HG03439 (cell line): ENCODE measurements at regions not wholly inside any gene's neighbourhood (a gene's known extent, or its start where the extent isn't known, plus 50 kb on each side); places are given as distances from the start of the nearest gene placed in this dataset.

Source experiments
- ATAC-seq: cut with Tn5 transposase; IDR thresholded peaks from one replicate; pipeline ENCODE4 v1.9.1; 2021; ENCODE audit warnings: mild to moderate bottlenecking, moderate library complexity; ENCODE audit not compliant: unreplicated experiment

DNA sequence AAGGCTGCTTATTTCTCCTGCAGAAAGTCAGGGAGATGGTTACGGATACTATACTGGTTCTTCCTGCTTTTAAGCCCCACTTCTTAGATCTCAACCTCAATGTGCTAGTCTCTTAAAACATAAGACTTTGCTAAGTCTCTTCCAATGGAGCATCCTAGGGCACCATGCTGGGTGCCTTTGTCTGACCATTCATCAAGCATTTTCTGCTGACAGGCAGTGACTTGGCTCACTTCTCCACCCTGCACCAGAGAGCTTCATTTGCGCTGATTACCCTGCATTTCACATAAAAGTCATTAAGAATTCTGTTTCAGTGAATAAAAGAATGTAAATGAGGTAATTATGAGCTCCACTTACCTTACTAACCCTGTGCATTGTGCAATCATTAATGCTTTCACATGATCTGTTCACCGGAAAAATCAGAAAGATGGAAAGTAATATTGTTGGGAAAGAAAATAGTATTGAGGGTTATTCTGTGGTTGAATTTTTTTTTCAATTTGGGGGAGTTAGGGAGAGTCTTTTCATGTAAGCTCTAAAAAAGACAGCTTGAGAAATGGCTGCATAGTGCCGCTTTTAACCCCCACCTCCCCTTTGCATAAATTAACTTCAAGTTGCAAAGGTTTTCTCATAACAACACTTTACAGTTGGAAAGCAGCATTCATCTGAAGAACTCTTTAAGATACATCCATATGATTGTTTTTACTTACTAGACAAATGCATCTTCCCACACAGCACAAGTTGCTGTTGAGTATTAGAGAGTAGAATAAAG, 677.3 kb upstream of the KIRREL3 start:
- ATAC-seq = no peak

DNA sequence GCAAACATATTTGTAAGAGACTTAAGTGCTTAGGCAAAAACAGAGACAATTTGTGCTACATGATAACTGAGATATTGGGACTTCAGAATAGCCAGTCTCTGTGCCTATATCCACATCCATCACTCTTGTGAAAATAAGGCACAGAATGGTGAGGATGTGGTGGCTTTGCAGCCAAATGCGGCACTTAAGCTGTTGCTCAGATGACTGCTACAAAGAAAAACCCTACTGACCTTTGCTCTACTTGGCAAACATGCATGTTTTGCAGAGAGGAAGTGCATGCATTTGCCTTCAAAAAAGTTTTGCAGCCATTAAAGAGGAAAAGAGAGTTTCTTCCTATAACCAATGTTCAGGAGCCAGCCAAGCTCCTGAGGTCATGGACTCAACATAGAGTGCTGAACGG, 675.0 kb upstream of the KIRREL3 start:
- ATAC-seq = no peak

DNA sequence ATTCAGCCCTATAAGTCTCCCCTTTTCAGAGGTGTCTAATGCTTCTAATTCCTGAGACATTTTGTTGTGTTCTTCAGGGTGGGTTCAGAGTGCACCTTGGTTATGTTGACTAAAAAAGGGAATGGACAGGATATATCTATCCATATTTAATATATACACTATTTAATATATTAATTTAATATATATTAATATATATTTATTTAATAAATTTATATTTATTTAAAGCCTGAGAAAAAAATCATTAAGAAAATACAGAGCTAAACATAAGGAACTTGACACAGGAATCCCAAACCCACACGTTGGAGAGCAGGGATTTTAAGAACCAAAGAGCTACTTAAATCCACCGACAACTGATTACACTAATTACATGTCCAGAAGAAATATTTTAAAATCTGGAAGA, 674.2 kb upstream of the KIRREL3 start:
- no peak for ATAC-seq

DNA sequence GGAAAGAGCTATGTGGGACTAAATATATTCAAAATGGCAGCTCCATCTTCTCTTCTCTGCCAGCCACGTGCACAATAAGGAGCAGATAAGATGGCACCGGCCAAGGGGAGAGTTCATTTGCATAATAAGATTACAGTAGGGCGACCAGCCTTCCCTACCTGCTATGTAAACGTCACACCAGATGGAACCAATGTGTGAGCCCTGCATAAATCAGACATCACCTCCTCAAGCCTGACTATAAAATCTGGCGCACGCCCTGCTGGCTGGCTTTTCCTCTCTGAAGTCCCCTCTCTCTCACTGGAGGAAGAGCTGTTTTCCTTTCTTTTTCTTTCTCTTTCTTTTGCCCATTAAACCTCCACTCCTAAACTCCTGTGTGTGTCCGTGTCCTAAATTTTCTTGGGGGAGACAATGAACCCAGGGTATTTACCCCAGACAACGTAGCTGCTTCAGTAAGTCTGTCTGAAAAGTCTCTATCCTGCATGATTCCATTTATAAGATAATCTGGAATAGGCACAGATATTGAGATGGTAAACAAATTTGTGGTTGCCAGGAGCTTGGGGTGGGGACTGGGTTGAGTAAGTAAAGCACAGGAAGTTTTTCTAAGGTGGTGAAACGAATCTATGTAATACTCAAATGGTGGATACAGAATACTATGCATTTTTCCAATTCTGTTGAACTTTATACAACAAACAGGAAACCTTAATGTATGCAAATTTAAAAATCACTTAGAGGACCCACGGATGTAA, 670.0 kb upstream of the KIRREL3 start:
- no peak for ATAC-seq

DNA sequence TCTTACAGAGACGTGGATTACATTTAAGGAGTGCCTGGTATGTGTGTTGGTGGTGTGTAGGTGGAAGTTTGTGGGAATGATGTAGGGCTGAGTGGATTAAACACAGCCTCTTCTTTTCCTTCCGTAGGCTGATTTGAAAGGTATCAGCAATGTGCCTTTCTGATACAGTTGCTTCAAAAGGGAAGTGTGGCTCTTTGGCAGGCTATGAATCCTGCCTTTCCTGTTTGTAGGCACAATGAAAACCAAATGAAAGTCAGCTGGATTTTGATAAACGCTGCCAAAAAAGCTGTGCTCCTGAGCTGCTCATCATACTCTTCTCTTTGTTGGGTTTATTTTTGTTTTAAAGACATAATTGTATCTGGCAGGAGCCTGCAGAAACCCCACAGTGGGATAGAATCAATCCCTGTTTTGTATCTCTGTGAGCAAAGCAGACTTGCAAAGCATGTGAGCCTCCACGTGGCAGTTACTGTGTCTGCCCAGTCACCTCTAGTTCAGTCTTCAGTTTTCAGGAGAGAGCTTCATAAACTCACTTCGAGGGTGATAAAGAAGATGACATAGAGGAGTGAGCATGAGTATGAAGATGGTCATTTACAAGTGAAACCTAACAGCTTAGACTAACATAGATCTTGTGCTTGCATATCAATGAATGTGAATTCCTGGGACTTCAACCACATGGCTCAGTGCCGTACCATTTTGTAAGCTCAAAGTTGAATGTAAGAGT, 655.7 kb upstream of the KIRREL3 start:
- no peak for ATAC-seq

DNA sequence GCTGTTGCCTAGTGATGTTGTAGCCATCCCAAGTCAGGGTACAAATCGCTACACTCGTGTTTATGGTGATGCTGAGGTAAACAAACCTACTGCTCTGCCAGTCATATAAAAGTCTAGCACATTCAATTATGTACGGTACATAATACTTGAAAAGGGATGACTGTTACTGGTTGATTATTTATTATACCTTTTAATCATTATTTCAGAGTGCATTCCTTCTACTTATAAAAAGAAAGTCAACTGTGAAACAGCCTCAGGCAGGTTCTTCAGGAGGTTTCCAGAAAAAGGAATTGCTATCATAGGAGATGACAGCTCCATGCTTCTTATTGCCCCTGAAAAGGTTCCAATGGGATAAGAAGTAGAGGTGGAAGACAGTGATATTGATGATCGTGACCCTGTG, 652.5 kb upstream of the KIRREL3 start:
- no peak for ATAC-seq

DNA sequence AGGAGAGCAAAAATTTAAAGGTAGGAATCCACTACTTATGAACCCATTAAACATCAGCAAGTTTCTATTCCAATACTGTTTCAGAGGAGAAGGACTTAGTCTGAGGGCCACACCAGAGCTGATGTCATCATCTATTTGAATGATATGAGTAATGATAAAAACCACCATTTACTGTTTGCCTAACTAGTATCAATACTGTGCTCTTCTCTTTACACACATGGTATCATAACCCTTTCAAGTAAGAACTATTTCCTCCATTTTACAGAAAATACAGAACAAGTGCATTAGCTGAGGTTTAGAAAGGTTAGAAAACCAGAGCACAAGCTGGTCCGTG, 651.3 kb upstream of the KIRREL3 start:
- ATAC-seq = no peak

DNA sequence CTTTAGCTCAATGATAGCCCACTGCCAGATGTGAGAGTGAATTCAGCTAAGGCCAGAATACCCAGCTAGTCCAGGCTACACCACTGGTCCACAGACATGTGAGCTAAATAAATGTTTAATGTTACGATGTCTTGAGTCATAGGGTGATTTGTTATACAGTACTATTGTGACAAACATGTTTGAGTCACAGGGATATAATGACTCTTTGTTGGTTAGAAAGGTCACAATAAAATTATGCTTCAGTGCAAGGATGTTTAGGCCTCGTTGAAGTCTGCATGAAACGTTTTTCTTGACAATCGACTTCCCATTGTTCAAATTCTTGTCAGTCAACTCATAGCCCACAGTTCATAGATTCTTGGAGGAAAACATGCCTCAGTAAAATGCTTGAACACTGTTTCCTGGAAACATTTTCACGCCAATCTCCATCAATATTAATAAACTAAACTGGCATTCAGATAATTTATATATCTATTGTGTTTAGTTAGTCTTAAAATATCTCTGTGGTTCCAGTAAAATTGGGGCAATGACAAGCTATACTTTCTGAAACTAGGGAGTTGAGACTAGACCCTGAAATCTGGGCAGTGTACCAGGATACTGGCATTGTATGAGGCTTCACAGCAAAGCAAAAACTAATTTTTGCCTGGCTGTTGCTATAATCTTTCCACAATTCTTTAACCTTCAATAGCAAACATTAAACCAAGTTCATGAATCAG, 650.8 kb upstream of the KIRREL3 start:
- ATAC-seq = no peak

DNA sequence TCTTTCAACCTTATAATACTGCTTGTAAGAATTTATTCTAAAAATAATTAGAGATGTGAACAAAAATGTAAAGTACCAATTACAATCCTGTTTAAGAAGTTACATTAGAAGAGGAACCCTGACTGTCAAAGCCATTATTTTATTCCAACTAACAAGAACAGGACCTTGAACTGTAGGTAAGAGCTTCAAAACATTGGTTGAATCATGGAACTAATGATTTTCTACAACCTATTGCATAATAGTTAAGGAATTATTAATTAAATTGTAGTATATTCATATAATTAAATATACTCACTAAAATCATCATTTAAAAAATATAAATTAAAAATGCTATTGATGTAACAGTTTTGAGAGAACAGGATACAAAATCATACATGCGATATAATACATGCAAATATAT, 649.4 kb upstream of the KIRREL3 start:
- no peak for ATAC-seq

DNA sequence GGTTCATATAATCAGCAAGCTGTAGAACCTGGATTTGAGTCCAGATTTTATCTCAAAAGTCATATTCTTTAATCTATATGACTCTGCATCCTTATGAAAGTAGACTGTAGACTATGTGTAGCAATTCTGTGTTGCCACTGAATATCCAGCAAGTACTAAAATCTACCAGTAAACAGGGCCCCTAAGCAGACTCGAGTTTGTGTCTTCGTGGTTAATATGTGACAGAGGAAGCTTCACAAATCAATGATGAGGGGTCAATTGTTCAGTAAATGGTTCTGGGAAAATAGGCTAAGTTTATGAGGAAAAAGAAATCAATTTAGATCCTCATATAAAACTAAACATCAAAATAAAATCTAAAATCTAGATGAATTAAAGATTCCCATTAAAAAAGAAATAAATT, 648.5 kb upstream of the KIRREL3 start:
- ATAC-seq = no peak

DNA sequence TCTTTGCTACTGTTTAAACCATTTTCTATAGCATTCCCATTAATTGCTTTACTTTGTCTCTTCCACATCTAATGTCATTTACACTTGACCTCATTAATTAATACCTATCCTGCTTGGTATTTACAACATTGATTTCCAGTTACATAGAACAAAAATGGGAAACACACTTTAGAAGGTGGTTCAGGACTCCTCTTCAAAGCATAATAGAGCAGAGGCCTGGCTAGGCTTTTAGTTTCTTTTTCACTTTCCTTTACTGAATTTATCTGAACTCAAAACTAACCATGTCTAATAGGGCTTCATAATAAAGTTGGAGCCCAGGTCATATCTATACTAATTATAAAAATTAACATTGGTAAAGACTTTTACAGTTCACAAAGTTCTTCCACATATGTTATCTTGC, 648.0 kb upstream of the KIRREL3 start:
- no peak for ATAC-seq

DNA sequence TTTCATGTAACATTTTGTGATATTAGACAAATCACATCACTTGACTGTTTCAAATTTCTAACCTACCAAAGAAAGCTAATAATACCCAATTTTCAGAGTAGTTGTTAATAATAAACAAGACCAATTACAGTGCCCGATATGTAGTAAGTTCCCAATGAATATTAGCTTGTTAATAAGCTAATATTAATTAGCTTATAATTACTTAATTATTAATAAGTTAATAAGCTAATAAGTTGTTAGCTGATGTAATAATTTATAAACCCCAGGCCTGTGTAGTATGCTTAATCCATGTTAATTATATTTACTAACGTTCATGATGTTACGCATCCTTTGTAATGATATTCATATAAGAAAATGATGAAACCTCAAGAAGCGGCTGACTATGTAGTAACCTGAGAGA, 643.8 kb upstream of the KIRREL3 start:
- ATAC-seq = no peak

DNA sequence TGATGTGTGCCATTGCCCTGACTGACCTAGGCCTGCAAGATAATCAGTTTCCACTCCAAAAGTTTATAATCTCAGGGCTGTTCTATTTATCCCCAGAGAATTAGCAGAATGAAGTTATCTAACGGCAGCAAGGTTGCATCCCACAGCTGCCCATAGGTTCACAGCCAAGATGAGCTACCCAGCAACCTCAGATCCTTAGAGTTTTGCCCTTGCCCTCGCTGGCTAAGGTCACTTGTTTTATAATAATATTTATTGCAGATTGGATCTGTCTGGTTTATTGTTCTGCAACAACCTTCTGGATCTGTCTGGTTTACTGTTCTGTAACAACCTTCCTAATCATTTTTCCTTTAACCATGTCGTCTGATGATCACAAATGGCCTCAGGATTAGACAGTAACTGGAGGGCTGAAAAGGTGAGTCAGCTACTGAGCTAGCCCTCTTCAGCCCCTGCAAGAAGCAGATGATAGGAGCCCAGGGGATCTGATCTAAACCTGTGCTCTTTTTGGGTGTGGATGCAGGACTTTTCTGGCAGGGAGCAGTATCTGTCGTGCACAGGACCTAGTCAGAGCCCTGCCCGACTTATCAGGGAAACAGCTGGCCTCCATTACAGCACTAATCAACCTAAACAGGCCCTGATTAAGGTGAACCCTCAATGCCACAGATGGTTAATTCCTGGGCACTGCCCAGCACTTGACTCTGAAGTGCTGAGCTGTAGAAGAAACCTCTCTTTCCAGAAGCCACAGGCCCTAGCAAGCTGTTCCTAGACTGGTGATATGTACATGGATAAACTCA, 642.9 kb upstream of the KIRREL3 start:
- no peak for ATAC-seq

DNA sequence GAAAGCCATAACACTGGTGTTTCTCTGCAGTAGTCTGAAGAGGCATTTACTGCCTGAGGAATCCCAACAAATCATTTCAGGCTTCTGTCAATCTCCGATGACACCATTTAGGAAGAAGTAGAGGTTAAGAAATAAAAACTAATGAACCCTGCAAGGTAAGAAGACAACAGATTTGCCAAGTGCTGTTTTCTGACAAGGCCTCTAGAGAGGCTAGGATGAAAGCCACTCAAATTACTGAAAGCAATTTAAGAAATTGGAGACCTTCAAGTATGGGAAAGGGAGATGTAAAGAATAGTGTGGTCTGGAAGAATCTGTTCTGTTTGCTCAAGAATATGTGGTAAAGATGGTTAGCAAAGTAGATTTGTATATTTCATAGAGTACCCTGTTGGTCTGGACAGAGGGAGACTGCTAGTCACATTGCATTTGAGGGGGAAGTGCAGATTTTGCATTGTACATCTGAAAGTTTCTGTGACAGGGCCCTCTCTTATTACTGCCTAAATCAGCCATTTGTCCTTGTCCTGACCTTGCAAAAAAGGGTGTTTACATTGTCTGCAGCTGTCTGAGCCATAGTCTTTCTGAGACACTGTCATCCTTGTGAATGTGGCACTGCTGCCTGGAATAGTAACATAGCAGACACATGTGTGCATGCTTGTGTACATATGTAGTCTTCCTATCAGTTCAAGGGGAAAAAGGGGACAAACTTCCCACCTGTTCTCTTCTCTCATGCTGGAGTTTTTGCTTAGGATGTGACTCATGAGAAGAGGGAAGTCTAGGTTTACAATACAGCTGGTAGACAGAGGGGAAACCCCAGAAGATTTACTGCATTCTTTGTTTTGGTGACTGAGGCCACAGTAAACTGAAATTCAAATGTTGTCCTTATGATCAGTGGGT, 640.2 kb upstream of the KIRREL3 start:
- no peak for ATAC-seq

DNA sequence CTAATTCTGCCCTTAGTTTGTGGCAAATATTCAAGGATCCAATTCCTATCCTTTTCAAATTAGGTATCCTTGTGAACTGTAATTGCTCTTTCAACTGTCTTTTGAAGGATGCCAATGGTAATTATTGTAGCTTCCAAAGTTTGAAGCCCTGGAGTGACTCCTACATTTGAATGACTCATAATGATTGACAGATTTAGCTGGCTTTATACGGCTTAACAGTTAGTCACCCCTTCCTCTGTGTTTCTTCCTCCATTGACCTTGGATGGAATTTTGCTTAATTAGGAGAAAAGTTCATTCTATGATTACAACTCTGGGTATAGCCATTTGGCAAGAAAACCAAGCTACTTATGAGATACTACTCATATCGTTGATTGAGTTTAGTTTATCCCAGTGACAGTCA, 639.3 kb upstream of the KIRREL3 start:
- no peak for ATAC-seq

DNA sequence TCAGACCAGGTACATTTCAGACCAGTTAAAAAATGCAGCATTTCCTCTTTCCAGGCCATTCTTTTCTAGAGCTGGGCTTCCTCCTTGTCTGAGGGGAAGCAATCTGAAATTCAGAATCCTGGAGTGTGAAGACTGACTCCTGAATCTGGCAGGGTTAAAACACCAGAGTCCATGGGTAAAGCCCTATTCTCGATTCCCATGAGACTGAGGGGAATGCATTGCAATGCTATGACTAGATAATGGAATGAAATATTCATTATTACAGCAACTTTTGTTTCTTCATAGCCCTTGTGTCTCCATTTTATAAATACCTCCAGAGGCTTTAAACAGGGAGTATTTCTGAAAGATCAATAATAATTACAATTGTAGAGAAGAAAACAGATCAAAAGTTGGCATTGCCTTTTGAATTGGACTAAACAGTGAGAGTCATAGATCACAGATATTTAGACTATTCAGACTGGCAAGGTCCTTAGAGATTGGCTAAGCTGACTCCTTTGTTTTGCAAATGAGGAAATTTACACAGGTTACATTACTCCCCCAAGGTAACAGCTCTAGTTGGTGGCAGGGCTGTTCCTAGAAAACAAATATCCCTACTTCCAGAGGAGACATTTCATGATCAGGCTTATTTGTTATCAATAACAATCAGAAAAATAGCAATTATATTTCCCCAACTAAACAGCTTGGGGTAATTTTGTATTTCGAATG, 632.6 kb upstream of the KIRREL3 start:
- ATAC-seq = no peak

DNA sequence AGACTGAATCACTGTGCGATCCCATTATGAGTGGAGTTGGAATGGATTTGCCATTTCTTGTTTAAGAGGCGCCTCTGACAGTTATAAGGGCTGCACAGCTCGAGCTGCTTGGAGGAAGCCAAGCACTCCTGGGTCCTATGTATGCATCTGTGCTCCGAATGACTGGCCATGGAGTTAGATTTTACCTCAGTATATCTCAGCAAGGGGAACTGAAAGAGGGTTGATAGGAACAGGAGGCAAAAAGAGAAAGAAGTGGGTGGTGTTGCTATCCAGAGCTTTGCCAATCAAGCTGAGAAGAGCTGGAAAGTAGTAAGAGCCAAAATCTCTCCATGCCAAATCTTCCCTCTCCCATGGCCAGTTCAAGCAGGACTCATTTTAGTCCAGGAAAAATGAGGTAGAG, 632.0 kb upstream of the KIRREL3 start:
- no peak for ATAC-seq

DNA sequence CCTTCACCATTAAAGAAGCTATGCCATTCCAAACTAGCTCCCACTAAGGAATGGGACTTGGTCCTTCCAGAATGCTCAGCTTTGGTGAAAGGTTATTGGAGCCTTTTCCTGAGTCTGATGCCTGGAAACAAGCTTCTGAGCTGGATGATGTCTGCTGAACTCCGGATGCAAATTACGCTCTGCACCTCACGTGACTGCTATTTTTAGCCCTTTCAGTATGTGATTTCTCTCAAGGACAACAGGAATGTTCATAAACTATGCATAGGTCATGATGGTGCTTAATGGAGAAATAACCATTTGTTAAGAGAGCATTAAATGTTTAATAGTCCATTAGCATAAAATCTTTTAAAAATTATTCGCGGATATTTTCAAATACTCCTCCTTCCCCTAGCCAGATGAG, 631.4 kb upstream of the KIRREL3 start:
- ATAC-seq = no peak

DNA sequence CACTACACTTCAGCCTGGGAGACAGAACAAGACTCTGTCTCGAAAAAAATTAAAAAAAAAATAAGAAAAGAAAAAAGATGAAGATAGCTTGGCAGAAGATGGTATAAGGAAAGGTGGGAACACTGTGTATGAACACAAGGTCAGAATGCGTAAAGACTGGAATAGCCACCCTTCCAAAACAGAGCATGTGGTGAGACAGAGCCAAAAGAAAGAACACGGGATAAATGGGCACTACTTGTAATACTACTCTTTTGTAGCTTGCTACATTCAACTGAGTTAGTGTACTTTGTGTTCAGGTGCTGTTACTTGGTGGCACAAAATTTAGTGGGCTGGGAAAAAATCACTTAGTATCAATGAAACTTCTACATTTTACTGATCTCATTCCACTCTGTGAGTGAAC, 628.6 kb upstream of the KIRREL3 start:
- ATAC-seq = no peak
